ENCODE measurements at regions not wholly inside any gene's neighbourhood (a gene's known extent, or its start where the extent isn't known, plus 50 kb on each side); places are given as distances from the start of the nearest gene placed in this dataset.

GRCh38 chr6:90795078-90795477 lies 208.2 kb upstream of the MAP3K7 start:
- no peak for TF ChIP-seq CTCF (optimal IDR thresholded peaks at IDR 0.05 in 1 of 3, IDR thresholded peaks at IDR 0.05 in 1 of 3, conservative IDR thresholded peaks at IDR 0.05 in 1 of 3; ENCODE audit: extremely low read depth in 1 of 3, insufficient read depth in 2 of 3, low read length in 3 of 3)
- no peak for TF ChIP-seq EZH2 (IDR thresholded peaks at IDR 0.05; ENCODE audit: low read length)

Data from keratinocyte (primary cell).